ENCODE measurements at regions not wholly inside any gene's neighbourhood (a gene's known extent, or its start where the extent isn't known, plus 50 kb on each side); places are given as distances from the start of the nearest gene placed in this dataset.

DNA sequence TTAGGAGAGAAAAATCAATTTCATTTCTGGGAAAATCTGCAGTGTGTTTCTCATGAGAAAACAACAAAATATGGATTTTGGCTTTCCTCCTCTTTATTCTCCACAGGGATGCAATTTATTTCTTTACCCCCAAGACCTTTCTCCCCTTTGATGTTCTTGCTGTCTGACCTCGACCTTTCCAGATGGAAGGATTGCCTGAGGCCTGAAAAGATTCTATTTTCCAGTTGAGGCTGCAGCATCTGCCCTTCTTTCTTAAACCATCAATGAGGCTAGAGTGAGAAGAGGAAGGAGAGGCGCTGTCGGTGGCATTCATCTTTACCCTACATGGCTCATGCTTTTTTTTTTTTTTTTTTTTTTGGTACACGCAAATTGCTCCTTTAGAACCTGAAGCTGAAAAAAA, 344.2 kb upstream of the BTBD3 start:
- Histone ChIP-seq H3K4me2 (ENCODE audit: low read depth, low read length, poor library complexity, severe bottlenecking) (no peak overlapping the region), H3K36me3 (ENCODE audit: insufficient read depth, low read length) (no peaks in the 10 kb centered on the region), H3K4me1 (ENCODE audit: insufficient read depth, low read length, poor library complexity, severe bottlenecking) (no peaks in the 10 kb centered on the region), H3K9ac (ENCODE audit: low read depth, low read length, poor library complexity, severe bottlenecking) (no peak overlapping the region), H3K4me3 (ENCODE audit: low read length, poor library complexity, severe bottlenecking) (no peak overlapping the region), H3K79me2 (ENCODE audit: insufficient read depth, low read length) (no peaks in the 10 kb centered on the region), H2AFZ (ENCODE audit: low read length) (no peak overlapping the region), H3K27me3 (ENCODE audit: insufficient read depth, low read length, poor library complexity, severe bottlenecking) (no peaks in the 10 kb centered on the region), H3K9me2 (replicated peaks; ENCODE audit: low read depth, low read length) (no peaks in the 10 kb centered on the region), H3K9me3 (ENCODE audit: insufficient read depth, low read depth, low read length) (no peaks in the 10 kb centered on the region), H4K20me1 (ENCODE audit: insufficient read depth, low read length, poor library complexity, severe bottlenecking) (no peaks in the 10 kb centered on the region), H3F3A (ENCODE audit: low read depth) (no peaks in the 10 kb centered on the region)
- TF ChIP-seq EZH2phosphoT487 (IDR thresholded peaks at IDR 0.05; ENCODE audit: borderline replicate concordance), result no peak
- TF ChIP-seq, protein P1, sequence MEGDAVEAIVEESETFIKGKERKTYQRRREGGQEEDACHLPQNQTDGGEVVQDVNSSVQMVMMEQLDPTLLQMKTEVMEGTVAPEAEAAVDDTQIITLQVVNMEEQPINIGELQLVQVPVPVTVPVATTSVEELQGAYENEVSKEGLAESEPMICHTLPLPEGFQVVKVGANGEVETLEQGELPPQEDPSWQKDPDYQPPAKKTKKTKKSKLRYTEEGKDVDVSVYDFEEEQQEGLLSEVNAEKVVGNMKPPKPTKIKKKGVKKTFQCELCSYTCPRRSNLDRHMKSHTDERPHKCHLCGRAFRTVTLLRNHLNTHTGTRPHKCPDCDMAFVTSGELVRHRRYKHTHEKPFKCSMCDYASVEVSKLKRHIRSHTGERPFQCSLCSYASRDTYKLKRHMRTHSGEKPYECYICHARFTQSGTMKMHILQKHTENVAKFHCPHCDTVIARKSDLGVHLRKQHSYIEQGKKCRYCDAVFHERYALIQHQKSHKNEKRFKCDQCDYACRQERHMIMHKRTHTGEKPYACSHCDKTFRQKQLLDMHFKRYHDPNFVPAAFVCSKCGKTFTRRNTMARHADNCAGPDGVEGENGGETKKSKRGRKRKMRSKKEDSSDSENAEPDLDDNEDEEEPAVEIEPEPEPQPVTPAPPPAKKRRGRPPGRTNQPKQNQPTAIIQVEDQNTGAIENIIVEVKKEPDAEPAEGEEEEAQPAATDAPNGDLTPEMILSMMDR (conservative IDR thresholded peaks at IDR 0.05; ENCODE audit: low read length), result no peak

DNA sequence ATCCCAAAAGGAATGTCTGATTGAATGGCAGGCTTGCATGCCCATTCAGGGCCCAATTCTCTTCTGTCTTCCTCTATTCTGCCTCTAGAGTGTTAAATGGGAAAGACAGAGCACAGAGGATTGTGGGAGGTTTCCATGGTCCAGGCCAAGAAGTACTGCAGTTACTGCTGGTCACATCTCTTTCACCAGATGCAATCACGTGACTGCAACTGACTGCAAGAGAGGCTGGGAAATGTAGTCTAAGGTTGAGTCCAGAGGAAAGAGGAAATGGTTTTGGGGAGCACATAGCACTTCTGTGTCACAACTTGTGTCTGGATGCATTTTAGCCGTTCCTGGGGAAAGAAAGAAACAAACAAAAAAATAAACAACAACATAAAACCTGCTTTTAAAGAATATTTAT, 336.4 kb upstream of the BTBD3 start:
- Histone ChIP-seq H3K4me1 (ENCODE audit: insufficient read depth, low read length, poor library complexity, severe bottlenecking) (no peaks in the 10 kb centered on the region), H4K20me1 (ENCODE audit: insufficient read depth, low read length, poor library complexity, severe bottlenecking) (no peaks in the 10 kb centered on the region), H3K9me3 (ENCODE audit: insufficient read depth, low read depth, low read length) (no peaks in the 10 kb centered on the region), H3K79me2 (ENCODE audit: insufficient read depth, low read length) (no peaks in the 10 kb centered on the region), H3F3A (ENCODE audit: low read depth) (no peaks in the 10 kb centered on the region), H3K9ac (ENCODE audit: low read depth, low read length, poor library complexity, severe bottlenecking) (no peak overlapping the region), H2AFZ (ENCODE audit: low read length) (no peak overlapping the region), H3K9me2 (replicated peaks; ENCODE audit: low read depth, low read length) (no peaks in the 10 kb centered on the region), H3K4me3 (ENCODE audit: low read length, poor library complexity, severe bottlenecking) (no peak overlapping the region), H3K4me2 (ENCODE audit: low read depth, low read length, poor library complexity, severe bottlenecking) (no peak overlapping the region), H3K36me3 (ENCODE audit: insufficient read depth, low read length) (no peaks in the 10 kb centered on the region), H3K27me3 (ENCODE audit: insufficient read depth, low read length, poor library complexity, severe bottlenecking) (no peaks in the 10 kb centered on the region)
- TF ChIP-seq, protein P1 (conservative IDR thresholded peaks at IDR 0.05; ENCODE audit: low read length), result no peak
- no peak for TF ChIP-seq EZH2phosphoT487 (IDR thresholded peaks at IDR 0.05; ENCODE audit: borderline replicate concordance)

DNA sequence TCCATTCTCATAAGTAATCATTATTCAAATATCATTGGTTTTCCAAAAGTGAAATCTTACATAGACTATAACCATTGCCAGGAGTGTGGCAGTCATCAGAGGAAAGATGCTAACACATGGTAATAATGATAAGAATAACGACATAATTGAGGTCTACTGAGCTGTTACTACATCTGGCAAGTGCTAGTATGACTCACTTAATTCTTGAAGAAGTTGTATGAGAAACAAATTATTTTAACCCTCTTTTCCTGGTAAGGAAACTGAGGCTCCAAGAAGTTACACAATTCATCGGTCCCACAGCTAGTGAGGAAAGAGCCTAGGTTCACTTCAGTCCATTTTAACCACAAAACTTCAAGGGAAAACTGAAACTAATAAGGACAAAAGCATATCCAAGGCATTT, 335.6 kb upstream of the BTBD3 start:
- no peak overlapping the region for H3K4me3 ChIP-seq (ENCODE audit: low read length, poor library complexity, severe bottlenecking)
- no peaks in the 10 kb centered on the region for H3F3A ChIP-seq (ENCODE audit: low read depth)
- TF ChIP-seq, protein P1 (conservative IDR thresholded peaks at IDR 0.05; ENCODE audit: low read length), result no peak
- no peak for TF ChIP-seq EZH2phosphoT487 (IDR thresholded peaks at IDR 0.05; ENCODE audit: borderline replicate concordance)
- H3K9me2 ChIP-seq (replicated peaks; ENCODE audit: low read depth, low read length), result no peaks in the 10 kb centered on the region
- no peaks in the 10 kb centered on the region for H4K20me1 ChIP-seq (ENCODE audit: insufficient read depth, low read length, poor library complexity, severe bottlenecking)
- H3K79me2 ChIP-seq (ENCODE audit: insufficient read depth, low read length), result no peaks in the 10 kb centered on the region
- H3K36me3 ChIP-seq (ENCODE audit: insufficient read depth, low read length), result no peaks in the 10 kb centered on the region
- H3K27me3 ChIP-seq (ENCODE audit: insufficient read depth, low read length, poor library complexity, severe bottlenecking), result no peaks in the 10 kb centered on the region
- H3K4me2 ChIP-seq (ENCODE audit: low read depth, low read length, poor library complexity, severe bottlenecking), result no peak overlapping the region
- H3K4me1 ChIP-seq (ENCODE audit: insufficient read depth, low read length, poor library complexity, severe bottlenecking), result no peaks in the 10 kb centered on the region
- no peak overlapping the region for H2AFZ ChIP-seq (ENCODE audit: low read length)
- no peak overlapping the region for H3K9ac ChIP-seq (ENCODE audit: low read depth, low read length, poor library complexity, severe bottlenecking)
- no peaks in the 10 kb centered on the region for H3K9me3 ChIP-seq (ENCODE audit: insufficient read depth, low read depth, low read length)
